GM20431 (cell line): ENCODE measurements at regions not wholly inside any gene's neighbourhood (a gene's known extent, or its start where the extent isn't known, plus 50 kb on each side); places are given as distances from the start of the nearest gene placed in this dataset.

Experiments used
- in situ Hi-C: fragments of 300-500 bp; cut with MseI, MboI; formaldehyde crosslinking; loops from one replicate; pipeline ENCODE4 v1.15.0; 2020; ENCODE audit warnings: low sequenced_read_pairs; ENCODE audit not compliant: unreplicated experiment

GRCh38 chr12:127625176-127625771, 641.7 kb upstream of the TMEM132C start:
- in situ Hi-C loops = no loop called here

- in situ Hi-C loops = no loop called here
These were observed 638.3 kb upstream of the TMEM132C start for GRCh38 chr12:127628645-127629044.

- in situ Hi-C loops = no loop called here
These were observed 637.7 kb upstream of the TMEM132C start for GRCh38 chr12:127629066-127629820.

GRCh38 chr12:127632461-127632860, 634.5 kb upstream of the TMEM132C start:
- in situ Hi-C loops = no loop called here

- in situ Hi-C loops = no loop called here
These were observed 631.1 kb upstream of the TMEM132C start for GRCh38 chr12:127635838-127636237.

GRCh38 chr12:127636882-127637281, 630.1 kb upstream of the TMEM132C start:
- in situ Hi-C loops = no loop called here

GRCh38 chr12:127640181-127640886, 626.6 kb upstream of the TMEM132C start:
- in situ Hi-C loops = no loop called here

GRCh38 chr12:127642208-127642607, 624.8 kb upstream of the TMEM132C start:
- in situ Hi-C loops = no loop called here

GRCh38 chr12:127648321-127648720, 618.6 kb upstream of the TMEM132C start:
- in situ Hi-C loops = no loop called here

- in situ Hi-C loops = no loop called here
These were observed 617.0 kb upstream of the TMEM132C start for GRCh38 chr12:127649961-127650360.

- in situ Hi-C loops = no loop called here
These were observed 616.3 kb upstream of the TMEM132C start for GRCh38 chr12:127650626-127651025.

- in situ Hi-C loops = no loop called here
These were observed 614.7 kb upstream of the TMEM132C start for GRCh38 chr12:127652281-127652680.

- in situ Hi-C loops = no loop called here
These were observed 612.5 kb upstream of the TMEM132C start for GRCh38 chr12:127654383-127654985.

- in situ Hi-C loops = no loop called here
These were observed 611.3 kb upstream of the TMEM132C start for GRCh38 chr12:127655691-127656090.

GRCh38 chr12:127656266-127656665, 610.7 kb upstream of the TMEM132C start:
- in situ Hi-C loops = no loop called here

GRCh38 chr12:127657036-127657435, 609.9 kb upstream of the TMEM132C start:
- in situ Hi-C loops = no loop called here

- in situ Hi-C loops = no loop called here
These were observed 606.0 kb upstream of the TMEM132C start for GRCh38 chr12:127660961-127661360.

GRCh38 chr12:127663716-127664115, 603.3 kb upstream of the TMEM132C start:
- in situ Hi-C loops = no loop called here

- in situ Hi-C loops = no loop called here
These were observed 602.1 kb upstream of the TMEM132C start for GRCh38 chr12:127664901-127665300.

GRCh38 chr12:127667131-127667685, 599.8 kb upstream of the TMEM132C start:
- in situ Hi-C loops = no loop called here
